ENCODE measurements at regions not wholly inside any gene's neighbourhood (a gene's known extent, or its start where the extent isn't known, plus 50 kb on each side); places are given as distances from the start of the nearest gene placed in this dataset.

DNA sequence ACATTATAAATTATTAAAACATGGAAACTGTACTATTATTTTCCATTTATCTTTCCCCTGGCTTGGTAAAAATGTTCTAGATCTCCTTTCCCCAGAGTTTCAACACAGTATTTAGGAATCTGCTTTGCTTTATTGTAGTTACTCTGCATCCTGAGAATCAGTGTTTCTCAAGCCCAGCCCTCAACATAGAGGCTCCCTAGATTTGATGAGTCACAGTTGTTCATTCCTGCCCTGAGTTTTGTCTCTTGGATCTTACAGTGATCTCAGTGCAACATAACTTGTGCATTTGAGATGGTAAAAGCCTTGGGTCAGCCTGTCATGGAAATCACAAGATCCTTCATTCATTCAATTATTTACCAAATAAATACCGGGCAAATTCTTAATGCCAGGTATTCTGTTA lies 63.0 kb downstream of the VAX1 start:
- TF ChIP-seq, protein P1, sequence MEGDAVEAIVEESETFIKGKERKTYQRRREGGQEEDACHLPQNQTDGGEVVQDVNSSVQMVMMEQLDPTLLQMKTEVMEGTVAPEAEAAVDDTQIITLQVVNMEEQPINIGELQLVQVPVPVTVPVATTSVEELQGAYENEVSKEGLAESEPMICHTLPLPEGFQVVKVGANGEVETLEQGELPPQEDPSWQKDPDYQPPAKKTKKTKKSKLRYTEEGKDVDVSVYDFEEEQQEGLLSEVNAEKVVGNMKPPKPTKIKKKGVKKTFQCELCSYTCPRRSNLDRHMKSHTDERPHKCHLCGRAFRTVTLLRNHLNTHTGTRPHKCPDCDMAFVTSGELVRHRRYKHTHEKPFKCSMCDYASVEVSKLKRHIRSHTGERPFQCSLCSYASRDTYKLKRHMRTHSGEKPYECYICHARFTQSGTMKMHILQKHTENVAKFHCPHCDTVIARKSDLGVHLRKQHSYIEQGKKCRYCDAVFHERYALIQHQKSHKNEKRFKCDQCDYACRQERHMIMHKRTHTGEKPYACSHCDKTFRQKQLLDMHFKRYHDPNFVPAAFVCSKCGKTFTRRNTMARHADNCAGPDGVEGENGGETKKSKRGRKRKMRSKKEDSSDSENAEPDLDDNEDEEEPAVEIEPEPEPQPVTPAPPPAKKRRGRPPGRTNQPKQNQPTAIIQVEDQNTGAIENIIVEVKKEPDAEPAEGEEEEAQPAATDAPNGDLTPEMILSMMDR (IDR thresholded peaks at IDR 0.05): no peak
- TF ChIP-seq EZH2 (IDR thresholded peaks at IDR 0.05; ENCODE audit: borderline replicate concordance, insufficient read depth, low read depth, low read length, poor library complexity, severe bottlenecking): no peak
